ENCODE measurements at regions not wholly inside any gene's neighbourhood (a gene's known extent, or its start where the extent isn't known, plus 50 kb on each side); places are given as distances from the start of the nearest gene placed in this dataset.

- no peak for TF ChIP-seq CTCF (IDR thresholded peaks at IDR 0.05; ENCODE audit: control insufficient read depth, insufficient read depth, low read depth, low read length, missing control alignments)
- no peak overlapping the region for H3K4me3 ChIP-seq (ENCODE audit: control insufficient read depth, low read depth, low read length)
- no peak for DNase-seq (ENCODE audit: low read depth)
These were observed 551.7 kb downstream of the HTR7 start for GRCh38 chr10:90306187-90306586.

- no peak for DNase-seq (ENCODE audit: low read depth)
- no peak overlapping the region for H3K4me3 ChIP-seq (ENCODE audit: control insufficient read depth, low read depth, low read length)
- TF ChIP-seq CTCF (IDR thresholded peaks at IDR 0.05; ENCODE audit: control insufficient read depth, insufficient read depth, low read depth, low read length, missing control alignments) = no peak
These were observed 549.6 kb downstream of the HTR7 start for GRCh38 chr10:90308223-90308622.

DNA sequence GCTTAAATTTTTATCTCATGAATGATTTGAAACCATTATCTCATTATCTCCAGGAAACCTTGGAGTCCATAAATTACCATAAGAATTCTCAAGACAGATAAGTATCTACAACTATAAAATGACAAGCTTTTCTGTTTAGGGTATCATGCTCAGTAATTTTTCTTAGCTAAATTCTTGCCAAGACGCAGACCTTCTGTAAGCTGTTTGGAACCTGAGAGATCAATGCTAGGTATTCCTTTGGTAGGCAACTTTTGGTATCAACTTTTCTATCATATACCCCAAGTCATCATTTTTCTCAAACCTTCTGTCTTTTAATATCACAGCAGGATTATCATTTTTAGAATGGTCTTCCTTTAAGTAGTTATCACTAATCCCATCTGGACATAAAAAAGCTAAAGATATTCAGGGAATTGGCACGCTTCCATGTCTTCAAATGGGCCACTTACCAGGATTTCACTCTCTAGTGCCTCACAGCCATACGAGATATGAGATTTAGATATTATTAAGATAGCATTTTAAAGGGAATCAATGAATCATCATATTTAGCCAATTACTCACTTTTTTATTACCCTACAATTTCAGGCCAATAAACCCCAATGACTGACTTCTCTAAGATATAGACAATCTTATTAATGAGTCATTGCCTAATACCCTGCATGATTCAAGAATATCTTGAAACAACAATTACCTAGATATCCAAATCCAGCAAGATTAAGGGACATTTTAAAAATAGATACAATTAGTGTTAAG lies 544.1 kb downstream of the HTR7 start:
- no peak overlapping the region for H3K4me3 ChIP-seq (ENCODE audit: control insufficient read depth, low read depth, low read length)
- DNase-seq (ENCODE audit: low read depth) = no peak
- no peak for TF ChIP-seq CTCF (IDR thresholded peaks at IDR 0.05; ENCODE audit: control insufficient read depth, insufficient read depth, low read depth, low read length, missing control alignments)

- DNase-seq (ENCODE audit: low read depth) = no peak
- no peak overlapping the region for H3K4me3 ChIP-seq (ENCODE audit: control insufficient read depth, low read depth, low read length)
- TF ChIP-seq CTCF (IDR thresholded peaks at IDR 0.05; ENCODE audit: control insufficient read depth, insufficient read depth, low read depth, low read length, missing control alignments) = no peak
These were observed 543.1 kb downstream of the HTR7 start for GRCh38 chr10:90314718-90315117.

GRCh38 chr10:90317172-90317571 lies 540.7 kb downstream of the HTR7 start:
- TF ChIP-seq CTCF (IDR thresholded peaks at IDR 0.05; ENCODE audit: control insufficient read depth, insufficient read depth, low read depth, low read length, missing control alignments) = no peak
- no peak for DNase-seq (ENCODE audit: low read depth)
- no peak overlapping the region for H3K4me3 ChIP-seq (ENCODE audit: control insufficient read depth, low read depth, low read length)

GRCh38 chr10:90318659-90319058 lies 539.2 kb downstream of the HTR7 start:
- no peak overlapping the region for H3K4me3 ChIP-seq (ENCODE audit: control insufficient read depth, low read depth, low read length)
- DNase-seq (ENCODE audit: low read depth) = no peak
- no peak for TF ChIP-seq CTCF (IDR thresholded peaks at IDR 0.05; ENCODE audit: control insufficient read depth, insufficient read depth, low read depth, low read length, missing control alignments)

Data from AG09309 (cell line).